ENCODE measurements at regions not wholly inside any gene's neighbourhood (a gene's known extent, or its start where the extent isn't known, plus 50 kb on each side); places are given as distances from the start of the nearest gene placed in this dataset.

DNA sequence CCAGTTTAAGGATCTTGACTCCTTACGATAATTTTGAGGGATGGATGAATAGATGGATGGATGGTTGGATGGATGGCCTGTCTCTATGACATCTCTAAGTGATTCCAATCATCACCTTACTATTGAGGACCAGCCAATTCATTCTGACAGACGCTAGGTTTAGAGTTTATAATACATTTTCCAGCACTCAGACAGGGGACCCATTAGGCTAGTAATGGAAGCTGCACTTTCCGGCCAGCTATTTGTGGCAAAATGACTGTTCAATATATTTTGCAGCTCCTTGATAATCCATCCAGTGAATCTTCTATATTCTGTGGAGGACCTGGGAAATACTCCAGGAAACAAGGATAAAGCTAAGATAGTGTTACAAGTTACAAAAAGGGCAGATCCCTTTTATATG, 262.9 kb downstream of the TDRD15 start:
- H3K27me3 ChIP-seq = no peaks in the 10 kb centered on the region
- no peaks in the 10 kb centered on the region for H3K36me3 ChIP-seq
- no peak overlapping the region for H3K4me3 ChIP-seq
- H3K4me1 ChIP-seq (ENCODE audit: insufficient read depth) = peaks cover 4% of the 10 kb centered on the region
- intact Hi-C loops (cut with DNase I) = no loop called here
- H3K27ac ChIP-seq = no peak overlapping the region
- H3K9me3 ChIP-seq = no peaks in the 10 kb centered on the region
- TF ChIP-seq EP300 (IDR thresholded peaks at IDR 0.05) = no peak
- no peak for TF ChIP-seq POLR2A (IDR thresholded peaks at IDR 0.05)
- TF ChIP-seq, protein P1, sequence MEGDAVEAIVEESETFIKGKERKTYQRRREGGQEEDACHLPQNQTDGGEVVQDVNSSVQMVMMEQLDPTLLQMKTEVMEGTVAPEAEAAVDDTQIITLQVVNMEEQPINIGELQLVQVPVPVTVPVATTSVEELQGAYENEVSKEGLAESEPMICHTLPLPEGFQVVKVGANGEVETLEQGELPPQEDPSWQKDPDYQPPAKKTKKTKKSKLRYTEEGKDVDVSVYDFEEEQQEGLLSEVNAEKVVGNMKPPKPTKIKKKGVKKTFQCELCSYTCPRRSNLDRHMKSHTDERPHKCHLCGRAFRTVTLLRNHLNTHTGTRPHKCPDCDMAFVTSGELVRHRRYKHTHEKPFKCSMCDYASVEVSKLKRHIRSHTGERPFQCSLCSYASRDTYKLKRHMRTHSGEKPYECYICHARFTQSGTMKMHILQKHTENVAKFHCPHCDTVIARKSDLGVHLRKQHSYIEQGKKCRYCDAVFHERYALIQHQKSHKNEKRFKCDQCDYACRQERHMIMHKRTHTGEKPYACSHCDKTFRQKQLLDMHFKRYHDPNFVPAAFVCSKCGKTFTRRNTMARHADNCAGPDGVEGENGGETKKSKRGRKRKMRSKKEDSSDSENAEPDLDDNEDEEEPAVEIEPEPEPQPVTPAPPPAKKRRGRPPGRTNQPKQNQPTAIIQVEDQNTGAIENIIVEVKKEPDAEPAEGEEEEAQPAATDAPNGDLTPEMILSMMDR (IDR thresholded peaks at IDR 0.05) = no peak
- DNase-seq = no peak
- 92 to 96% (median 94%) methylated on average over 3 of the region's 3 CpGs for WGBS, 3 donors

DNA sequence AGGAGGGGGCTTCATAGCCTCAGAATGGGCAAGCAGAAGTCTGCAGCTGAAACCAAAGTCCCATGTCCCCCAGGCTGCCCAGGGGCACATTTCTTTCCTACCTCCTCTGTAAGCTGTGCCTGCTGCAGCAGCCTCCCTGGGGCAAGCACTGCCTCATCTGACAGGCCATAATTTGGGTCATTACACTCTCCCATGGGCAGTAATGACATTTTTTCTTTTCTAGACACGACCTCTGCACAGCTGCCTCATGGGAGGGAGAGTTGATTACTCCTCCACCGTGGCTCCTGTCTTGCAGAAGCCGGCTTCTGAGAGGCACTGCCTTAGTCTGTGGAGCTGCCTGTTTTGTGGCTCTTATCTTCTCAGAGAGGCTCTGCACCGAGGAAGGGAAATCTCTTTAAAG, 268.9 kb downstream of the TDRD15 start:
- no peak for TF ChIP-seq EP300 (IDR thresholded peaks at IDR 0.05)
- TF ChIP-seq POLR2A (IDR thresholded peaks at IDR 0.05) = no peak
- TF ChIP-seq, protein P1 (IDR thresholded peaks at IDR 0.05) = no peak
- DNase-seq = no peak
- H3K27ac ChIP-seq = no peak overlapping the region
- H3K36me3 ChIP-seq = no peaks in the 10 kb centered on the region
- H3K9me3 ChIP-seq = no peaks in the 10 kb centered on the region
- no peaks in the 10 kb centered on the region for H3K4me1 ChIP-seq (ENCODE audit: insufficient read depth)
- WGBS, 3 donors = 7 to 18% (median 9%) methylated on average over 4 of the region's 4 CpGs
- intact Hi-C loops (cut with DNase I) = no loop called here
- no peak overlapping the region for H3K4me3 ChIP-seq
- no peaks in the 10 kb centered on the region for H3K27me3 ChIP-seq

DNA sequence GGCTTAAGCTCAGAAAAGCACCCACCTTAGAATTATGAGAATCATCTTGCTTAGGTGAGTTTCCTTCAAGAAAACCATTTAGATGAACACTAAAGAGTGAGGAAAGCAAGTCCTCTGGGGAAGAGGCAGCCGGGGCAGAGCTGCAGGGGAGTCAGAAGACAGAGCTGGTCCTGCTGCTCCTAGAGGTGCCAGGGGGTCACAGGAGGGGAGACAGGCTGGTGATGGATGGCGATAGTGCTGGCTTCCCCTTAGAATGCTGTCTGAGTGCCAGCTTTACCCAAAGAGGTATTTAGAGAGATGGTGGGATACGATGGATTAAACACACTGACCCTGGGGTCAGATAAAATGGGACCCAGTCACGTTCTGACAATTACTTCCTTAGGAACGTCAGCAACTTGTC, 269.4 kb downstream of the TDRD15 start:
- Histone ChIP-seq H3K27ac (no peak overlapping the region), H3K36me3 (no peaks in the 10 kb centered on the region), H3K27me3 (no peaks in the 10 kb centered on the region), H3K4me3 (no peak overlapping the region), H3K4me1 (ENCODE audit: insufficient read depth) (no peaks in the 10 kb centered on the region), H3K9me3 (no peaks in the 10 kb centered on the region)
- whole genome bisulfite sequencing, 3 donors = 54 to 60% (median 58%) methylated on average over 5 of the region's 5 CpGs
- intact Hi-C loops (cut with DNase I) = no loop called here
- TF ChIP-seq, protein P1 (IDR thresholded peaks at IDR 0.05) = no peak
- TF ChIP-seq EP300 (IDR thresholded peaks at IDR 0.05) (no peak), POLR2A (IDR thresholded peaks at IDR 0.05) (no peak)
- no peak for DNase-seq

DNA sequence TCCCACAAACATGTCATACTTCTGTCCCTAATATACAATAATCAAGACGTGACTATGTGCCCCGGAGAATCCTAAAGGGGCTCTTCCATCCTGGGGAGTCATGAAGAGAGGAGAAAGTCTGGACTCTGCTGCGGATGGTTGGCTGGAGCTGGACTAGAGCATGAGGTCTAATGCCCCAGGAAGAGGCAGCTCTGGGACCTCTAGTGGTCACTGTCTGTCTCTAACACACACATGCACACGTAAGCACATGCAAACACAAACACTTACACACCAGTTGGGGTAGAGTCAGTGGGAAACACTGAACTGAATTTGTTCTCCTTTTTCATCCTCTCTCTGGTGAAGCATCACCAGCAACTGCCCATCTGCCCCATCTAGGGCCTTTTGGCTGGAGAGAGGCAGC, 271.6 kb downstream of the TDRD15 start:
- no peak overlapping the region for H3K4me3 ChIP-seq
- no peaks in the 10 kb centered on the region for H3K27me3 ChIP-seq
- TF ChIP-seq, protein P1 (IDR thresholded peaks at IDR 0.05) = no peak
- TF ChIP-seq EP300 (IDR thresholded peaks at IDR 0.05) (no peak), POLR2A (IDR thresholded peaks at IDR 0.05) (no peak)
- no peaks in the 10 kb centered on the region for H3K4me1 ChIP-seq (ENCODE audit: insufficient read depth)
- no peak for DNase-seq
- no peaks in the 10 kb centered on the region for H3K9me3 ChIP-seq
- H3K27ac ChIP-seq = no peak overlapping the region
- 87 to 93% (median 89%) methylated on average over 4 of the region's 4 CpGs for WGBS, 3 donors
- no peaks in the 10 kb centered on the region for H3K36me3 ChIP-seq
- intact Hi-C loops (cut with DNase I) = no loop called here

DNA sequence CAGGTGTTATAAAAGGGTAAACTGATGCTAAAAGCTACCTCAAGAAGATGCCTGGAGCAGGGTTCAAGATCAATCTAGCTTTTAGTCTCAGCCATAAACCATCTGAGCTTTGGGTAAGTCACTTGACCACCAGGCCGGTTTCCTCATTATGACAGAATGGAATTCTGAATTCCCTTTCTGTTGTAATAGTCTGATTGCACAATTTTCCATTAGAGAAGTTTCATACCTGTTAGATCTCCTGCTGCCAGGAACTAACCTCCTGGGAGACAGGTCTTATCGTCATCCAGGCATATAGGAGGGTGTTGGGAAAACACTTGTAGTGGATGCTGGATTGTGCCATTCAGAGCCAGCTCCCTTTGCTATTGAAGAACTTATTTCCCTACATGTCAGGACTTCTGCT, 272.5 kb downstream of the TDRD15 start:
- Histone ChIP-seq H3K4me3 (no peak overlapping the region), H3K4me1 (ENCODE audit: insufficient read depth) (no peaks in the 10 kb centered on the region), H3K27me3 (no peaks in the 10 kb centered on the region), H3K9me3 (no peaks in the 10 kb centered on the region), H3K36me3 (no peaks in the 10 kb centered on the region), H3K27ac (no peak overlapping the region)
- intact Hi-C loops (cut with DNase I) = no loop called here
- no peak for DNase-seq
- WGBS, 3 donors = 89 to 94% (median 90%) methylated on average over 2 of the region's 2 CpGs
- no peak for TF ChIP-seq EP300 (IDR thresholded peaks at IDR 0.05)
- TF ChIP-seq POLR2A (IDR thresholded peaks at IDR 0.05) = no peak
- TF ChIP-seq, protein P1 (IDR thresholded peaks at IDR 0.05) = no peak

All from ovary (tissue), 7 donors.